HG03571 (cell line): ENCODE measurements at regions not wholly inside any gene's neighbourhood (a gene's known extent, or its start where the extent isn't known, plus 50 kb on each side); places are given as distances from the start of the nearest gene placed in this dataset.

Experiments used
- ATAC-seq: cut with Tn5 transposase; IDR thresholded peaks from one replicate; pipeline ENCODE4 v1.9.1; 2021; ENCODE audit not compliant: unreplicated experiment

GRCh38 chr12:27382924-27383323 is 50.3 kb downstream of the BMAL2 start:
- no peak for ATAC-seq

- ATAC-seq: peak; percentile 46
Observed at GRCh38 chr12:27383429-27384260, 51.0 kb downstream of the BMAL2 start.

GRCh38 chr12:27384261-27384590 is 51.6 kb downstream of the BMAL2 start:
- ATAC-seq: no peak

- no peak for ATAC-seq
Observed at GRCh38 chr12:27385766-27386564, 53.3 kb downstream of the BMAL2 start.

- no peak for ATAC-seq
Observed at GRCh38 chr12:27387473-27387872, 54.8 kb downstream of the BMAL2 start.

- ATAC-seq: no peak
Observed at GRCh38 chr12:27388650-27389049, 56.0 kb downstream of the BMAL2 start.

- ATAC-seq: no peak
Observed at GRCh38 chr12:27394676-27395075, 51.9 kb upstream of the SMCO2 start.

- ATAC-seq: no peak
Observed at GRCh38 chr12:27396216-27396815, 50.2 kb upstream of the SMCO2 start.
